ENCODE measurements at regions not wholly inside any gene's neighbourhood (a gene's known extent, or its start where the extent isn't known, plus 50 kb on each side); places are given as distances from the start of the nearest gene placed in this dataset.

GRCh38 chr7:19973581-19973980 is 200.2 kb upstream of the TMEM196 start:
- Mint-ChIP-seq H3K27me3 (ENCODE audit: unreplicated experiment) (peaks cover 4% of the 10 kb centered on the region), H3K27ac (ENCODE audit: unreplicated experiment) (no peak overlapping the region), H3K4me3 (ENCODE audit: unreplicated experiment) (no peak overlapping the region), H3K4me1 (ENCODE audit: unreplicated experiment) (peaks cover 4% of the 10 kb centered on the region), H3K9me3 (ENCODE audit: unreplicated experiment) (peaks cover 3% of the 10 kb centered on the region), H3K36me3 (ENCODE audit: unreplicated experiment) (no peaks in the 10 kb centered on the region)
- TF ChIP-seq CTCF (IDR thresholded peaks at IDR 0.05): no peak
- DNase-seq (ENCODE audit: extremely low spot score, unreplicated experiment): no peak

- DNase-seq (ENCODE audit: extremely low spot score, unreplicated experiment): no peak
- Mint-ChIP-seq H3K27ac (ENCODE audit: unreplicated experiment) (no peak overlapping the region), H3K4me1 (ENCODE audit: unreplicated experiment) (peaks cover 4% of the 10 kb centered on the region), H3K36me3 (ENCODE audit: unreplicated experiment) (no peaks in the 10 kb centered on the region), H3K9me3 (ENCODE audit: unreplicated experiment) (no peaks in the 10 kb centered on the region), H3K4me3 (ENCODE audit: unreplicated experiment) (no peak overlapping the region), H3K27me3 (ENCODE audit: unreplicated experiment) (peaks cover 4% of the 10 kb centered on the region)
- no peak for TF ChIP-seq CTCF (IDR thresholded peaks at IDR 0.05)
Measured at GRCh38 chr7:19972876-19973275, 199.5 kb upstream of the TMEM196 start.

GRCh38 chr7:19971956-19972355 is 198.5 kb upstream of the TMEM196 start:
- Mint-ChIP-seq H3K36me3 (ENCODE audit: unreplicated experiment) (no peaks in the 10 kb centered on the region), H3K27ac (ENCODE audit: unreplicated experiment) (no peak overlapping the region), H3K9me3 (ENCODE audit: unreplicated experiment) (no peaks in the 10 kb centered on the region), H3K4me3 (ENCODE audit: unreplicated experiment) (no peak overlapping the region), H3K4me1 (ENCODE audit: unreplicated experiment) (peaks cover 4% of the 10 kb centered on the region), H3K27me3 (ENCODE audit: unreplicated experiment) (peaks cover 4% of the 10 kb centered on the region)
- TF ChIP-seq CTCF (IDR thresholded peaks at IDR 0.05): no peak
- DNase-seq (ENCODE audit: extremely low spot score, unreplicated experiment): no peak

- Mint-ChIP-seq H3K27me3 (ENCODE audit: unreplicated experiment) (no peaks in the 10 kb centered on the region), H3K27ac (ENCODE audit: unreplicated experiment) (no peak overlapping the region), H3K4me3 (ENCODE audit: unreplicated experiment) (no peak overlapping the region), H3K9me3 (ENCODE audit: unreplicated experiment) (no peaks in the 10 kb centered on the region), H3K4me1 (ENCODE audit: unreplicated experiment) (peaks cover 4% of the 10 kb centered on the region), H3K36me3 (ENCODE audit: unreplicated experiment) (no peaks in the 10 kb centered on the region)
- DNase-seq (ENCODE audit: extremely low spot score, unreplicated experiment): no peak
- TF ChIP-seq CTCF (IDR thresholded peaks at IDR 0.05): no peak
Measured at GRCh38 chr7:19970514-19970913, 197.1 kb upstream of the TMEM196 start.

- H3K9me3 Mint-ChIP-seq (ENCODE audit: unreplicated experiment): no peaks in the 10 kb centered on the region
- DNase-seq (ENCODE audit: extremely low spot score, unreplicated experiment): no peak
- no peak for TF ChIP-seq CTCF (IDR thresholded peaks at IDR 0.05)
- no peak overlapping the region for H3K4me3 Mint-ChIP-seq (ENCODE audit: unreplicated experiment)
- H3K27me3 Mint-ChIP-seq (ENCODE audit: unreplicated experiment): no peaks in the 10 kb centered on the region
- H3K36me3 Mint-ChIP-seq (ENCODE audit: unreplicated experiment): no peaks in the 10 kb centered on the region
- H3K4me1 Mint-ChIP-seq (ENCODE audit: unreplicated experiment): peaks cover 4% of the 10 kb centered on the region
- H3K27ac Mint-ChIP-seq (ENCODE audit: unreplicated experiment): no peak overlapping the region
Measured at GRCh38 chr7:19969859-19970493, 196.6 kb upstream of the TMEM196 start.

Measured in osteocyte (in vitro differentiated cells).